ENCODE measurements at regions not wholly inside any gene's neighbourhood (a gene's known extent, or its start where the extent isn't known, plus 50 kb on each side); places are given as distances from the start of the nearest gene placed in this dataset.
"Not testable (repeated sequence)": the region's sequence is repeated elsewhere in the genome, so short reads cannot be mapped to it uniquely, and the experiment has no call there.

DNA sequence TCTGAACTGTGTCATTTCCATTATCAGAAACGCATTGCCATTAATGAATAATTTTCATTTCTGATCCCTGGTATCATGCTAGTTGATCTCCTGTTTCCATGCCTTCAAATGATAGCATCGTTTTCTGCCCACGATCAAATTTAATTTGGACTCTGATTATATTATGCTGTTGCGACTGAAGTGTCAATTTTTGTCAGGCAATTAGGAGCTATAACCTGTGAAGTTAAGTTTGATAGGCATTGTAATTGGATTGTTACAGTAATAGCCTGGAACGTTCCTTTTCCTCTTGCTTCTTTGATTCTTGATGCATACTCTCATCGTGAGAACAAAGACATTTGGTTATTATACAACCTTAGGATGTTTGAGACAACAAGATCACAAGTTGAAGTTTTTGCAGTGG lies 356.3 kb downstream of the VRK1 start:
- no peak for DNase-seq

DNA sequence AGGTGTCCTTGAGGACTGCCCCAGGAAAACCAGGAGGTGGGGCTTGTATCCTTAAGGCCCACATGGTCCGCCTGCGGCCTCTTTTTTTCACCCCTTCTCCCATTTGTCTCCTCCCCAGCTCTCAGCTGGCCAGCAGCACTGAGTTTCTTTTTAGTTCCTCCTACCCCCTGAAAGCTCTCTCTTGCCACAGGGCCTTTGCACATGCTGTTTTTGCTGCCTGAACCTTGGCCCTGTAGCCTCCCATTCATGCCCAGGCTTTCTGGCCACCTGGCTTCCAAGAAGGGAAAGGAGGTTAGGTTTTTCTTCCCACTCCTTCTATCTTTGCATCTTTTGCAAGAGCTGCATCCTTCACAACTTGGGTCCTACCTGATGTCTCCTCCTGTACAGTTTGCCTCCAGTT lies 358.1 kb downstream of the VRK1 start:
- no peak for DNase-seq

DNA sequence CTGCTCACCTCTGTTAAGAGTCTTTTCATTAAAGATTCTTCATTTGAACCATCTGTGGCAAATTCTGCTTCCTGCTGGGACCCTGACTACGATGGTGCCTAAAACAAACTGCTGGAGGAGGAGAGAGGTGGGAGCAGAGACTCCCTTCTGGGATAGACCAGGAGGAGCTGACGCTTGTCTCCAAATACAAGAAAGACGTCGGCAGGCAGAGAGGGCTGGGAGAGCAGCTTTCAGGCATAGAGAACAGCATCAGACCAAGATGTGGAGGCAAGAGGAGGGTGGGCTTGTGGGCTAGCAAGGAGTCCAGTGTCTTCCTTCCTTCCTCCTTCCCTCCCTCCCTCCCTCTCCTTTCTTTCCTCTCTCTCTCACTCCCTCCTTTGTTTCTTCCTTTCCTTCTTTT lies 358.6 kb downstream of the VRK1 start:
- DNase-seq: no peak

DNA sequence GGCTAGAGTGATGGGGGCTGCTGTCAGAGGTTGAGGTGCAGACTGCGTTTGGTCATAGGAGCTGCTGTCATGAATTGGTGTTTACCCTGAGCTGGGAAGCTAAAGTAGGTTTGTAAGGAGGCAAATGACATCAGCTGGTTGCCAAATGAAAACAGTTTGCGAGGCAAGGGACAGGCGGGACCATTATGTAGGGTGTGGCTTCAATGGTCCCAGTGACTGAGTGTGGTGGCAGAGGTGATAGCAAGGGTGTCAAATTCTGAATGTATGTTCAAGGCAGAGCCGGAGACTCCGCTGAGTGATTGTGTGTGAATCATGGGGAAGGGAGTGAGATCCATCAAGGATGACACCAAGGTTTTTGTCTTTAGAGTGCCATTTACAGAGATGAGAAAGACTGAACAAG lies 359.5 kb downstream of the VRK1 start:
- DNase-seq: no peak

DNA sequence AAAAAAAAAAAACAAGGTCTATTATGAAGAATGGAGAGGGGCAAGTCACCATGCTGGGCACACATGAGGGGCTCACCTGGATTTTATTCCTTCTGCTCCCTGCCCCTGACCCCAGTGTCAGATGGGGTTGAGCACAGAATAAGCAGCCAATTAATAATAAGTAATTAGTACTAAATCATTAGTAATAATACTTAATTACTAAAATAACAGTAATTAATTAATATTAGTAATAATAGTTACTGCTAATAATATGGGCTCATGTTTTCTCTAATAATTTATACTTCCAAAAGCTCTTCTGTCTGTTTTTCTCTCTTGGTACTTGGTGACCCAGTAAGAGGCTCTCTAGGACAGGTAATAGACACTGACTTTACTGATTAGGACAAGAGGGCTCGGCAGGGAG lies 360.9 kb downstream of the VRK1 start:
- DNase-seq: no peak

DNA sequence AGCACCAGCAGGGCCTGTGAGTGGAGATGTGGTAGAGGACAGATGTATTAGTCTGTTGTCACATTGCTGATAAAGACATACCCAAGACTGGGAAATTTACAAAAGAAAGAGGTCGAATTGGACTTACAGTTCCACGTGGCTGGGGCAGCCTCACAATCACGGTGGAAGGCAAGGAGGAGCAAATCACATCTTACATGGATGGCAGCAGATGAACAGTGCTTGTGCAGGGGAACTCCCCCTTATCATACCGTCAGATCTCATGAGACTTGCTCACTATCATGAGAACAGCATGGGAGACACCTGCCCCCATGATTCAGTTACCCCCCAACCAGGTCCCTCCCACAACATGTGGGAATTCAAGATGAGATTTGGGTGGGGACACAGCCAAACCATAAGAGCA lies 361.9 kb downstream of the VRK1 start:
- DNase-seq: no peak

DNA sequence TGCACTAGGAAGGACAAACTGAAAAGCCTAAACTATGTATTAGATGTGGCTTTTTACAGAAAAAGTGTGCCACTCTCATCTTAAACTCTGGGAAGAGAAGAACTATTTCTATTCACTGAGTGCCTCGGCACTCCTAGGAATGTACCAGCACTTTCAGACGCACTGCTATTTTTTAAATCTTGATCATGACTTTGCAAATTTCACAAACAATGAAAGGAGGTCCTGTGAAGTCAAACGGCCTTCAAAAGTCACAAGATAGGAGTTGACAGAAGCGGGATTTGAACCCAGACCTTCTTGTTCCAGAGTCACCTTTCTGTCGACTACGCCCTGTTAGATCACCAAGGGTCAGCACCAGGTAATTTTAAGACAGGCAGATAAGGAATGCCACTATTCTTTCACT lies 365.4 kb downstream of the VRK1 start:
- DNase-seq: no peak

DNA sequence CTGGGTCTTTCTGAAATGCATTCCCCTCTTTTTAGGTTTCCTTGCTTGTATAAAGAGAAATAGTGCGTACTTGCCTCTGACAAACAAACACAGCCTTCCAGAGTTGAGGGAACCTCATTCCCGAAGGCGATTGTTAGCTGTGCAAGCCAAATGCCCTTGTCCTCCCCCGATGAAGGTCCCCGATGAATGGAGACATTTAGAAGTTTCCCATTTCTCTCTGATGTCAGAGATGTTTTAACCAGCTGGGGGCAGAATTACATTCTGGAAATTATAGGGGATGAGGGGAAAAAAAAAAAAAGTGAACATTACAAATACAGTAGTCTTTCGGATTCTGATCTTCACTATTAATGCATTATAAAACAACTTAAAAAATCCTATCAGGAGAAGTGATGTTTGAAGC lies 366.8 kb downstream of the VRK1 start:
- no peak for DNase-seq

DNA sequence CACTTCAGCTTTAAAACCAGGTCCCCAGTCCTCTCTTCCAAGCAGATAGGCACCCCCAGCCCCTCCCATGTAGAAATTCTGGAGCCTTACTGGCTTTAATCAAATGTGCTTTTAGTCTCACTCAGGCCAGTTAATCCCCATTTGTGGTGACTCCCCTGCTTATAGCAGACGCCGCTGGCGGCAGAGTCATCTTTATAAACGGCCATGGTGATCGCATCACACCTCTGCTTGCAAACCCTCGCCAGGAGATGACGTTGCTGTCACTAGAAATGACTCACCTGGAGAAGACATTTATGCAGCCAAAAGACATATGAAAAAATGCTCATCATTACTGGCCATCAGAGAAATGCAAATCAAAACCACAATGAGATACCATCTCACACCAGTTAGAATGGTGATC lies 369.3 kb downstream of the VRK1 start:
- DNase-seq: no peak

DNA sequence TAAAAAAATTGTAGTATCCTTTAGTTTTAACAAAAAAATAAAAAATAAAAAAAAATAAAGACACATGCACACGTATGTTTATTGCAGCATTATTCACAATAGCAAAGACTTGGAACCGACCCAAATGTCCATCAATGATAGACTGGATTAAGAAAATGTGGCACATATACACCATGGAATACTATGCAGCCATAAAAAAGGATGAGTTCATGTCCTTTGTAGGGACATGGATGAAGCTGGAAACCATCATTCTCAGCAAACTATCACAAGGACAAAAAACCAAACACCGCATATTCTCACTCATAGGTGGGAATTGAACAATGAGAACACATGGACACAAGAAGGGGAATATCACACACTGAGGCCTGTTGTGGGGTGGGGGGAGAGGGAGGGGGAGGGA lies 370.4 kb downstream of the VRK1 start:
- not testable (repeated sequence) for DNase-seq

DNA sequence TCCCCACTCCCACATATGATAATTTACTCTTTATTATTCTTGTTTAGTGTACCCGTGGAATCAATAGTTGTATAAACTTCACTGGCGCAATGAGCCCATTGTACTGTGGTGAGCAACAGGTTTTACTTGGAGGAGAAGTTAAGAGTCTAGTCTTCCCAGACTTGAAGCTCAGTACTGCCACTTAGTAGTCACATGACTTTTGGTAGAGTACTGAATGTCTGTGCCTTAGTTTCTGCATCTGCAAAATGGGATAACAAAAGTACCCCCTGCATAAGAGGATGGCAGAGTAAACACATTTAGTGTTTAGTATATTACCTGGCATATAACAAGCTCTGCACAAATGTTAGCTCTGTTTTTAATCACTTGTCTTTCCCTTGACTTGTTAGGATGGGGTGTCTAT lies 375.5 kb downstream of the VRK1 start:
- DNase-seq: no peak

DNA sequence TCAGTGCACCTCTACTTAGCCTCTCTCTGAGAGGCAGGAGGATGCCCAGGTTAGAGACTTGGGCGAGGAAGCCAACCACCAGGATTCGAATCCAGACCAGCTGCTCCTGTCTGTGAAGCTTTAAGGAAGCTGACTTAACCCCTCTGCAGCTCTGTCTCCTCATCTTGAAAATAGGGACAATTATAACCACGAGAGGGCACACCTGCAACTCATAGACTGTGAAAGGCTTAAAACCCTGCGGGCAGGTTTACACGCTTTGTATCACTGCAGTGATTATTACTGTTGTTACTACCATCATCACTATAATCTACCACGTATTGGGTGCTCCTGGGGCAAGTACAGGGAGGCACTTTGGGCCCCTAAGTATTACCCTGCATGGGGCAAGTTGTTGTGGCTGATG lies 379.8 kb downstream of the VRK1 start:
- peak in 2 of 5 donors; percentile 33 to 44 for DNase-seq

DNA sequence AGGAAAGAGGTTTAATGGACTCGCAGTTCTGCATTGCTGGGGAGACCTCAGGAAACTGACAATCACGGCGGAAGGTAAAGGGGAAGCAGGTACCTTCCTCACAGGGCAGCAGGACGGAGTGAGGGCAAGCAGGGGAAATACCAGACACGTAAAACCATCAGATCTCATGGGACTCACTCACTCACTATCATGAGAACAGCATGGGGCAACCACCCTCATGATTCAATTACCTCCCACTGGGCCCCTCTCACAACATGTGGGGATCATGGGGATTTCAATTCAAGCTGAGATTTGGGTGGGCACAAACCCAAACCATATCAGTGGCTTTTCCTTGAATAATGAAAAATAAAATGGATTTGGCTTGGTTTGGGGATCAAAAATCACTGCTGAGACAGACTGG lies 380.5 kb downstream of the VRK1 start:
- DNase-seq: no peak

DNA sequence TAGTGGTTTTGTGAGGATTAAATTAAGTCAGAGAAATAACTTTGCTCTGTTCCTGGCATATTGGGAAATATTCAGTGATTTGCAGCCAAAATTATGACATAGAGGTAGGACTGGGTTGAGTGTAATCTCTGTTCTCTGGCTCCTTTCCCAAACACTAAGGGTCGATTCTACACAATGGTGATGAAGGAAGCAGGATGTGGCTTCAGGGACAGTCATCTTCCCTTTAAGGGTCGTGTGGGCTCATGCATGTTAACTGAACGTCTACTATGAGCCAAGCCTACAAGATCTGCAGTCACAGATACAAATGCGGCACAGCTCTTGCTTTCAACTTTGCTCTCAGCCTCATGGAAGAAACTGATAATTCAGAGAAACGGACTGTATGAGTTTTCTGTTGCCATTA lies 381.6 kb downstream of the VRK1 start:
- peak in 1 of 5 donors; percentile 11 for DNase-seq

DNA sequence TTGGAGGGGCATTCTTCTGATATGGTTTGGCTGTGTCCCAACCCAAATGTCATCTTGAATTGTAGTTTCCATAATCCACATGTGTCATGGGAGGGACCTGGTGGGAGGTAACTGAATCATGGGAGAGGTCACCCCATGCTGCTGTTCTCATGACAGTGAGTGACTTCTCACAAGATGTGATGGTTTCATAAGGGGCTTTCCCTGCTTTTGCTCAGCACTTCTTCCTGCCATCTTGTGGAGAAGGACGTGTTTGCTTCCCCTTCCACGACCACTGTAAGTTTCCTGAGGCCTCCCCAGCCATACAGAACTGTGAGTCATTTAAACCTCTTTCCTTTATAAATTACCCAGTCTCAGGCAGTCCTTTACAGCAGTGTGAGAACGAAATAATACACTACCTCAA lies 382.4 kb downstream of the VRK1 start:
- peak in 1 of 5 donors; percentile 5 for DNase-seq

DNA sequence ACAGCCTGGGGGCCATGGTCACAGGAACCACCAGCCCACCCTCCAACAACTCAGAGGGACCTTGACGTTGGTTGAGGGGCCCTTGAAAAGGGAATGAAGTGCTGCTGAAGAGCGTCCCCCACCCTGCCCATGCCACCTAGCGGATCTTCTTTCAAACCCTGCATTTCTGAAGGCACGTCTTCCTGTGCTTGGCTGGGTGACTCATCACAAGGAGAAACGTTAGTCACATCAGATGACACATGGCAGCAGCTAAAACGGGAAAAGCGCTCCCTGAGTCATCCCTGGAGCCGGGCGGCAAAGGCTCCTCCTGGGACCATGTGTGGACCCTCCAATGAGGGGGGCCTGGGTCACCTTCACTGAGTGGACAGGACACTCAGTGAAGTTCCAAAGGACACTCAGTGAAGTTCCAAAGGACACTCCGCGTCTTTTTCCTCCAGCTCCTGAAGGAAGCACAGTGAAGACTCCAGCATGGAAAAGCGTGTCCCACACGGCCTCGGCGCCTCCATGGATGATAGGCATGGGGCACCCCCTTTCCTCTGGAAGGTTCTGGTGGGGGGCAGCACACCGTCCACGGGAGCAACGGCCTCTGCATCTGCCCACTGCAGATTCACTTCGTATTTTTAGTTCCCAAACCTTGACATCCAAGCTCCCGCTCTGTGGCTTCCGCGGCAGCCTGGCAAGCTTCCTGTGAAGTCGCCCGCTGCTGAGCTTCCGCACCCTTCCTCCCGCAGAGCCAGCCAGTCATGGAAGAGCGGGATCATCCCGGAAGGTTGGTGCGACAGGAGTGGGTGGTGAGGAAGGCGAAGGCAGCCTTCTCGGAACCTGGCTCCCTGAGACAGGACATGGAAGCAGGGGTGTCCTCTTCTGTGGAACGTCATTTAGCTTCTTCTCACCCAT lies 383.4 kb downstream of the VRK1 start:
- DNase-seq: peak in 1 of 5 donors; percentile 12

DNA sequence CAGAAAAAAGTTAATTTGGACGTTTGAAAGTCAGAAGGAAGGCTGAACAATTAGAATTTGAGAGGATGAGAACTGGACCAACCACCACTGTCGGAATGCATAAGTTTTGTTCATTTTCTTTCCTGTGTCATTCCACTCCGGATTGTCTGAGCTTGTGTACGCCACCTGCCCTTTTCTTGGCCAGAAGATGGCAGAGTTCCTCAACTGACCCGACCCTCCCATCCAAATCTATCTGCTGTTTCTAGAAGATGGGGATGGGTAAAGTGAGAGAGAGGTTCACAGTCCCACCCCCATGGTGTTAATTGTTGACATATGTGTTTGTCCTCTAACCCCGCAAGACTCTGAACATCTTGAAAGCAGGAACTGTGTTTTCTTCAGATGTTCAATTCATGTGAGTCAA lies 388.0 kb downstream of the VRK1 start:
- peak in 2 of 5 donors; percentile 8 to 17 for DNase-seq

DNA sequence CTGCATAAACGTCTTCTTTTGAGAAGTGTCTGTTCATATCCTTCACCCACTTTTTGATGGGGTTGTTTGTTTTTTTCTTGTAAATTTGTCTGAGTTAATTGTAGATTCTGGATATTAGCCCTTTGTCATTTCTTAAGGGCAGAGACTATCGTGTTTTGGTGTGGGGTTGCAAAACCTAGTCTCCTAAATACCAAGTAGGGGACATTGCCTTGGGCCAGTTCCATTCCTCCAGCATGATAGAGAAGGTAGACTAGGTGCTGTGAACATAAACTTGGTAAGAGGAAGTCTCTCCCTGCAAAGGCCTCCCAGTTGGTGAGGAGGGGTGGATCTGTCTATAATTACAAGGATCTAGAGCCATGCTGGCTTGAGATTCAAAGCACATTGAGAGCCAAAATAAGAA lies 390.7 kb downstream of the VRK1 start:
- DNase-seq: no peak

DNA sequence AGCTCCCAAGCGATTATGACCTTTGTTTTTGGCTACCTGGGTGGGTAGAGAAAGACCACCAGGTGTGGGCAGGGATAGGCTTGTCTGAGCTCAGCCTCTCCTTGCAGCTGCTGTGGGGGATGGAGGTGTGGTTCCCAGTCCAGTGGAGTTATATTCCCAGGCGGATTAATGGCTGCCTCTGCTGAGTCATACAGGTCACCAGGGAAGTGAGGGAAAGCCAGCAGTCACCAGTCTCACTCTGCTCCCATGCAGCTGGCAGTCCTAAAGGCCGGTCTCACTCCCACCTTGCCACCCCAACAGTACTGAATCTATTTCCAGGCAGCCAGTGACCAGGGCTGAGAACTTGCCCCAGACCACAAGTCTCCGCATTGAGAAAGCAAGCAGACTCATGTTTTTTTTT lies 399.2 kb downstream of the VRK1 start:
- no peak for DNase-seq

DNA sequence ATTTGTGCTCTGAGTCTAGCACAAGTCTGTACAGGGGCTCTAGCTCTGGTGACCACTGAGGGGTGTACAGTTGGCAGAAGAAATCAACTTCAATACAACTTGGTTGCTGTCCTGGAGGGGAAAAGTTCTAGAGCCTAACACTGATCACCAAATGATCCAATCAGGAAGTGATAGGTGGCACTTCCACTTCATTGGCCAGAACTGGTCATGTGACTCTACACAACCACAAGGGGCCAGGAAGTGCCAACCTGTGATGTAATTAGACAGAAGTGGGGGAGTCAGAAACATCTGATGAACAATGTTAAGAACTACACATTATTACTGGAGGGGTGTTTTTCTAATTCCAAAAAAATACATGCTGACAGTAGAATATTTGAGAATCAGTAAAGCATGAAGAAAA lies 401.6 kb downstream of the VRK1 start:
- DNase-seq: no peak

DNA sequence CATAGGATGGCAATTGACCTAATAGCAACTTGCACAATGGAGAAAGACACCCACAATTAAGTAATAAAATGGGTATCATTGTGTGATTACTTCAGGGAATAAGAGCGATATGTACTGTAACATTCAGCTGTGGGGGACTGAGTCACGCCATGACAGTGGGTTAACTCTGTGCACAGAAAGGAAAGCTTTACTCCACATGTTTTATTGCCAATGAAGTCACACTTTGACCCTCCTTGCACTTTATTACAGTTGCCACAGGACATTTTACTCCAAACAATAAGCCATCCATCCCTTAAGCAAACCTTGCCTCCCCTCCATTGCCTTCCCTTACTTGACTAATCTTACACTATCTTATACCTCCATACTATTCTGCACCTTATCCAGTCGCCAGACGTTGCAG lies 403.1 kb downstream of the VRK1 start:
- no peak for DNase-seq

DNA sequence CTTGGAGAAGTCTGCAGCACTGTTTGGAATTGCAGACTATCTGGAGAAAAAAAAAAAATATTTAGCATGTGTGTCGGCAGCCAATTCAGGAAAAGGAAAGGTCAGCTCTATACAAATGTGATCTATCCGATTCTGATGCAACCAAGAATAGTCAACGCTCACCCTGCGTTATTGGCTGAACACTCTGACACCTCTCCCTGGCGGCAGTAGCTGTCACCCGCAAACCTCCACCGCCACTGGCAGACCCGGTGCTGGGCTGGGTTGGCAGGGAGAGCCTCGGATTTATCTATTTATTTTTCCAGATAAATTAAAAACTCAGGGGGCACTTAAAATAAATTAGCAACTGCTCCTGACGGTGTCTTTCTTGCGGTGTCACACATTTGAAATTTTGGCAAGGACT lies 409.7 kb downstream of the VRK1 start:
- DNase-seq: no peak

DNA sequence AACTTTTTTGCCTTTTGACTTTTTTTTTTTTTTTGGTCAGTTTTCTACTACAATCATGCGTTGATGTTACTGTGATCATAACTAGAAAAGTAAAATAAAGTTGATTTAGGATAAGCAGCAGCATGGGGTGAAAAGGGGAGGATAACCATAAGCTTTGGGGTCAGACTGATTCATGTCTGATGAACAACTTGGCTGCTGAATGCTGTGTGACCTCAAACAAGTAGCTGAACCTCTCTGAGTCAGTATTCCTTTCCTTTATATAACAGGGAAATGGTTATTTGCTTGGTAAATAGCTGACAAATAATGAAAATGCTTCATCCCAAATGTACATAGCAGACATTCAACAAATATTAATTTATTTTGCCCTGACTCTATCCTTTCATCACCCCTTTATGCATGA lies 413.0 kb downstream of the VRK1 start:
- no peak for DNase-seq

DNA sequence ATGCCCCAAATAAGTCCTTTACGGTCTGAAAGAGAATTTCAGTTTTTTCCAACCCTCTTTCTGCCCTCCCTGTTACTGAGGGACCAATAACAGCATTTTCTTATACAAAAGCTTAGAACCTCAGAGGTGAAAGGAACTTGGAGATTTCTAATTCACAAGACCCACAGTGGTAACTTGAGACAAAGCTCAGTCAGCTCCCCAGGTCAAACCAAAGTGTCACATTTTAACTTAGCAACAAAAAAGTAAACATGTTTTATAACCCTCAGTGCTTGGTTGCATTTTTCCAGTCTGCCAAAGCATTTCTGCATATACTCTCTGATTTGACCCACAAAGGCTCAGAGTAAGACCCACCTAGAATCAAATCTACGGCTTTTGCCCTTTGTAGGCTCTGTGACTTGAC lies 415.2 kb downstream of the VRK1 start:
- no peak for DNase-seq

DNA sequence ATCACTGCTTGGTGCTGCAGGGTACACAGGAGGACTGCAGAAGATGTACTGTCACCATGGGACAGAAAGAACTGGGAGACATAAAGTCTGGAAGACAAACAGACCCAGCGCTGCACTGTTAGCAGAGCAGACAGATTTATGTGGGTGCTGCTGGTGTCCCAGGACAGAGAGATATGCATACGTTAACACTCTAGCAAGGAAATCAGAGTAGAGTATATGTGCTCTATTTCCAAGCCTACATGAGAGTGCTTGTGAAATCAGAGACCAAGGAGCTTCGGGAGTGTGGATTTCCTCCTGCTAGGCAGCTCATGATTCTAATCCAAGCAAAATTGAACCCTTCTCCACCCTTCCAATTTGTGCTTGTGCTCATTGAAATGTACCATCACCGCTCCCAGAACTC lies 416.5 kb downstream of the VRK1 start:
- no peak for DNase-seq
